Thymus (tissue), 11 donors: ENCODE measurements at regions not wholly inside any gene's neighbourhood (a gene's known extent, or its start where the extent isn't known, plus 50 kb on each side); places are given as distances from the start of the nearest gene placed in this dataset.

ENCODE experiments used
- DNase-seq, 9 donors: peaks; one replicate each; pipeline ENCODE4 v3.0.0-alpha.2; 2013; ENCODE audit warnings: low spot score in 9 of 9, low read depth in 6 of 9, missing footprints in 1 of 9
- H3K27ac ChIP-seq, 2 donors: one replicate each; pipeline ENCODE4 v1.5.1; 2013; ENCODE audit warnings: control low read depth in 1 of 2, low read depth in 1 of 2, low read length in 1 of 2, mild to moderate bottlenecking in 1 of 2, moderate library complexity in 1 of 2
- H3K27me3 ChIP-seq, 2 donors: one replicate each; pipeline ENCODE4 v1.5.1; 2013; ENCODE audit warnings: low read length in 1 of 2; ENCODE audit not compliant: control insufficient read depth in 2 of 2, insufficient read depth in 1 of 2
- H3K36me3 ChIP-seq, 2 donors: one replicate each; pipeline ENCODE4 v1.5.1; 2013; ENCODE audit warnings: low read length in 1 of 2, mild to moderate bottlenecking in 1 of 2, moderate library complexity in 1 of 2; ENCODE audit not compliant: control insufficient read depth in 2 of 2, insufficient read depth in 2 of 2
- H3K4me1 ChIP-seq, 2 donors: one replicate each; pipeline ENCODE4 v1.5.1; 2013; ENCODE audit warnings: low read length in 2 of 2; ENCODE audit not compliant: control insufficient read depth in 2 of 2, insufficient read depth in 2 of 2
- H3K4me3 ChIP-seq, 2 donors: one replicate each; pipeline ENCODE4 v1.5.1; 2013; ENCODE audit warnings: low read length in 2 of 2, control low read depth in 1 of 2, mild to moderate bottlenecking in 1 of 2
- H3K9me3 ChIP-seq, 2 donors: one replicate each; pipeline ENCODE4 v1.5.1; 2013; ENCODE audit warnings: low read length in 1 of 2, mild to moderate bottlenecking in 1 of 2; ENCODE audit not compliant: control insufficient read depth in 2 of 2, insufficient read depth in 1 of 2
- WGBS: extraction: QIAGEN DNeasy Blood & Tissue Kit; methylation state at CpG from one replicate; pipeline ENCODE4 v1.1.7; 2013; 5-methylcytosine and 5-hydroxymethylcytosine counted together
- donor health status: healthy.

GRCh38 chr11:127462065-127462344, 461.4 kb upstream of the KIRREL3 start:
- WGBS = 92% methylated on average over 3 of the region's 3 CpGs
- no peak for DNase-seq
- no peaks in the 10 kb centered on the region for H3K27me3 ChIP-seq

GRCh38 chr11:127461241-127462064, 460.9 kb upstream of the KIRREL3 start:
- H3K27me3 ChIP-seq = no peaks in the 10 kb centered on the region
- no peaks in the 10 kb centered on the region for H3K36me3 ChIP-seq
- no peak overlapping the region for H3K4me3 ChIP-seq
- peaks cover 0 to 4% of the 10 kb centered on the region in 2 donors for H3K4me1 ChIP-seq
- 91% methylated on average over 6 of the region's 6 CpGs for WGBS
- no peaks in the 10 kb centered on the region for H3K9me3 ChIP-seq
- DNase-seq = no peak
- no peak overlapping the region for H3K27ac ChIP-seq

More at GRCh38 chr11:127462065-127462344, 461.4 kb upstream of the KIRREL3 start:
- Histone ChIP-seq H3K4me3 (no peak overlapping the region), H3K36me3 (no peaks in the 10 kb centered on the region), H3K9me3 (no peaks in the 10 kb centered on the region), H3K4me1 (peaks cover 0 to 4% of the 10 kb centered on the region in 2 donors), H3K27ac (no peak overlapping the region)

GRCh38 chr11:127458561-127458960, 458.0 kb upstream of the KIRREL3 start:
- H3K9me3 ChIP-seq = no peaks in the 10 kb centered on the region
- H3K36me3 ChIP-seq = no peaks in the 10 kb centered on the region
- no peaks in the 10 kb centered on the region for H3K27me3 ChIP-seq
- 87% methylated on average over 2 of the region's 2 CpGs for WGBS
- peaks cover 0 to 4% of the 10 kb centered on the region in 2 donors for H3K4me1 ChIP-seq
- no peak overlapping the region for H3K27ac ChIP-seq
- no peak for DNase-seq
- H3K4me3 ChIP-seq = no peak overlapping the region

- H3K36me3 ChIP-seq = no peaks in the 10 kb centered on the region
- H3K4me1 ChIP-seq = peaks cover 0 to 4% of the 10 kb centered on the region in 2 donors
- DNase-seq = no peak
- no peak overlapping the region for H3K4me3 ChIP-seq
- no peaks in the 10 kb centered on the region for H3K9me3 ChIP-seq
- 66% methylated on average over 4 of the region's 4 CpGs for WGBS
- H3K27ac ChIP-seq = no peak overlapping the region
- H3K27me3 ChIP-seq = no peaks in the 10 kb centered on the region
Measured at GRCh38 chr11:127454856-127455255, 454.3 kb upstream of the KIRREL3 start.

- Histone ChIP-seq H3K4me3 (no peak overlapping the region), H3K27ac (no peak overlapping the region), H3K4me1 (no peaks in the 10 kb centered on the region), H3K27me3 (no peaks in the 10 kb centered on the region), H3K36me3 (no peaks in the 10 kb centered on the region), H3K9me3 (no peaks in the 10 kb centered on the region)
- DNase-seq = no peak
- 95% methylated on average over 5 of the region's 5 CpGs for WGBS
Measured at GRCh38 chr11:127452533-127452932, 452.0 kb upstream of the KIRREL3 start.

GRCh38 chr11:127451861-127452260, 451.3 kb upstream of the KIRREL3 start:
- Histone ChIP-seq H3K9me3 (no peaks in the 10 kb centered on the region), H3K27me3 (no peaks in the 10 kb centered on the region), H3K27ac (no peak overlapping the region), H3K4me3 (no peak overlapping the region), H3K4me1 (no peaks in the 10 kb centered on the region), H3K36me3 (no peaks in the 10 kb centered on the region)
- WGBS = 97% methylated on average over 9 of the region's 9 CpGs
- DNase-seq = no peak

GRCh38 chr11:127448101-127448500, 447.5 kb upstream of the KIRREL3 start:
- no peaks in the 10 kb centered on the region for H3K36me3 ChIP-seq
- no peak for DNase-seq
- H3K4me1 ChIP-seq = no peaks in the 10 kb centered on the region
- H3K27ac ChIP-seq = no peak overlapping the region
- no peaks in the 10 kb centered on the region for H3K9me3 ChIP-seq
- no peak overlapping the region for H3K4me3 ChIP-seq
- 86% methylated on average over 10 of the region's 10 CpGs for WGBS
- no peaks in the 10 kb centered on the region for H3K27me3 ChIP-seq

GRCh38 chr11:127445476-127445875, 444.9 kb upstream of the KIRREL3 start:
- H3K36me3 ChIP-seq = no peaks in the 10 kb centered on the region
- H3K4me3 ChIP-seq = no peak overlapping the region
- 86% methylated on average over 4 of the region's 4 CpGs for WGBS
- H3K27ac ChIP-seq = no peak overlapping the region
- no peaks in the 10 kb centered on the region for H3K9me3 ChIP-seq
- no peak for DNase-seq
- no peaks in the 10 kb centered on the region for H3K4me1 ChIP-seq
- H3K27me3 ChIP-seq = no peaks in the 10 kb centered on the region

- H3K27me3 ChIP-seq = no peaks in the 10 kb centered on the region
- 78% methylated on average over 2 of the region's 2 CpGs for WGBS
- H3K9me3 ChIP-seq = no peaks in the 10 kb centered on the region
- H3K4me3 ChIP-seq = no peak overlapping the region
- H3K36me3 ChIP-seq = no peaks in the 10 kb centered on the region
- no peak overlapping the region for H3K27ac ChIP-seq
- H3K4me1 ChIP-seq = no peaks in the 10 kb centered on the region
- DNase-seq = no peak
Measured at GRCh38 chr11:127443297-127443696, 442.7 kb upstream of the KIRREL3 start.
